ENCODE measurements at regions not wholly inside any gene's neighbourhood (a gene's known extent, or its start where the extent isn't known, plus 50 kb on each side); places are given as distances from the start of the nearest gene placed in this dataset.

GRCh38 chr15:91787198-91787597 lies 66.3 kb upstream of the SLCO3A1 start:
- TF ChIP-seq EZH2 (IDR thresholded peaks at IDR 0.05; ENCODE audit: low read length, missing control alignments) (no peak), CTCF (conservative IDR thresholded peaks at IDR 0.05 in 1 of 2, IDR thresholded peaks at IDR 0.05 in 1 of 2; ENCODE audit: low read depth in 1 of 2, low read length in 2 of 2) (no peak)
- Histone ChIP-seq H3K79me2 (ENCODE audit: control insufficient read depth, insufficient read depth, low read length) (no peaks in the 10 kb centered on the region), H3K9ac (ENCODE audit: insufficient read depth, low read length) (no peak overlapping the region), H2AFZ (ENCODE audit: low read length) (no peak overlapping the region), H3K36me3 (ENCODE audit: control insufficient read depth, insufficient read depth, low read length) (no peaks in the 10 kb centered on the region), H3K4me2 (ENCODE audit: extremely low read depth, insufficient read depth, low read length) (no peak overlapping the region), H4K20me1 (ENCODE audit: control insufficient read depth, extremely low read depth, insufficient read depth, low read length) (no peaks in the 10 kb centered on the region), H3K4me1 (ENCODE audit: control insufficient read depth, extremely low read depth, insufficient read depth, low read length) (no peaks in the 10 kb centered on the region), H3K27ac (ENCODE audit: insufficient read depth, low read length) (no peak overlapping the region), H3K27me3 (ENCODE audit: control insufficient read depth, insufficient read depth, low read length) (no peaks in the 10 kb centered on the region), H3K4me3 (replicated peaks in 1 of 4; ENCODE audit: control extremely low read depth in 1 of 4, insufficient read depth in 1 of 4, low read depth in 3 of 4, low read length in 4 of 4) (no peak overlapping the region), H3K9me3 (ENCODE audit: control insufficient read depth, insufficient read depth, low read depth, low read length) (no peaks in the 10 kb centered on the region)
- no peak for DNase-seq (ENCODE audit: low read depth in 2 of 2)

GRCh38 chr15:91789136-91789535 lies 64.4 kb upstream of the SLCO3A1 start:
- H3K4me3 ChIP-seq (replicated peaks in 1 of 4; ENCODE audit: control extremely low read depth in 1 of 4, insufficient read depth in 1 of 4, low read depth in 3 of 4, low read length in 4 of 4): no peak overlapping the region
- TF ChIP-seq CTCF (conservative IDR thresholded peaks at IDR 0.05 in 1 of 2, IDR thresholded peaks at IDR 0.05 in 1 of 2; ENCODE audit: low read depth in 1 of 2, low read length in 2 of 2): no peak
- no peak for TF ChIP-seq EZH2 (IDR thresholded peaks at IDR 0.05; ENCODE audit: low read length, missing control alignments)
- no peak for DNase-seq (ENCODE audit: low read depth in 2 of 2)
- no peaks in the 10 kb centered on the region for H3K36me3 ChIP-seq (ENCODE audit: control insufficient read depth, insufficient read depth, low read length)
- no peak overlapping the region for H3K9ac ChIP-seq (ENCODE audit: insufficient read depth, low read length)
- no peaks in the 10 kb centered on the region for H3K79me2 ChIP-seq (ENCODE audit: control insufficient read depth, insufficient read depth, low read length)
- no peaks in the 10 kb centered on the region for H3K4me1 ChIP-seq (ENCODE audit: control insufficient read depth, extremely low read depth, insufficient read depth, low read length)
- H3K27ac ChIP-seq (ENCODE audit: insufficient read depth, low read length): no peak overlapping the region
- no peak overlapping the region for H3K4me2 ChIP-seq (ENCODE audit: extremely low read depth, insufficient read depth, low read length)
- H4K20me1 ChIP-seq (ENCODE audit: control insufficient read depth, extremely low read depth, insufficient read depth, low read length): no peaks in the 10 kb centered on the region
- H3K27me3 ChIP-seq (ENCODE audit: control insufficient read depth, insufficient read depth, low read length): no peaks in the 10 kb centered on the region
- no peak overlapping the region for H2AFZ ChIP-seq (ENCODE audit: low read length)
- H3K9me3 ChIP-seq (ENCODE audit: control insufficient read depth, insufficient read depth, low read depth, low read length): no peaks in the 10 kb centered on the region

- Histone ChIP-seq H3K9me3 (ENCODE audit: control insufficient read depth, insufficient read depth, low read depth, low read length) (no peaks in the 10 kb centered on the region), H3K36me3 (ENCODE audit: control insufficient read depth, insufficient read depth, low read length) (no peaks in the 10 kb centered on the region), H3K4me3 (replicated peaks in 1 of 4; ENCODE audit: control extremely low read depth in 1 of 4, insufficient read depth in 1 of 4, low read depth in 3 of 4, low read length in 4 of 4) (no peak overlapping the region), H3K27ac (ENCODE audit: insufficient read depth, low read length) (no peak overlapping the region), H3K4me1 (ENCODE audit: control insufficient read depth, extremely low read depth, insufficient read depth, low read length) (no peaks in the 10 kb centered on the region), H3K79me2 (ENCODE audit: control insufficient read depth, insufficient read depth, low read length) (no peaks in the 10 kb centered on the region), H2AFZ (ENCODE audit: low read length) (no peak overlapping the region), H3K4me2 (ENCODE audit: extremely low read depth, insufficient read depth, low read length) (no peak overlapping the region), H4K20me1 (ENCODE audit: control insufficient read depth, extremely low read depth, insufficient read depth, low read length) (no peaks in the 10 kb centered on the region), H3K27me3 (ENCODE audit: control insufficient read depth, insufficient read depth, low read length) (no peaks in the 10 kb centered on the region), H3K9ac (ENCODE audit: insufficient read depth, low read length) (no peak overlapping the region)
- TF ChIP-seq EZH2 (IDR thresholded peaks at IDR 0.05; ENCODE audit: low read length, missing control alignments) (no peak), CTCF (conservative IDR thresholded peaks at IDR 0.05 in 1 of 2, IDR thresholded peaks at IDR 0.05 in 1 of 2; ENCODE audit: low read depth in 1 of 2, low read length in 2 of 2) (no peak)
- peak in 1 of 2 donors; percentile 7 for DNase-seq (ENCODE audit: low read depth in 2 of 2)
These were observed 62.7 kb upstream of the SLCO3A1 start for GRCh38 chr15:91790836-91791235.
